A673 (cell line): ENCODE measurements at regions not wholly inside any gene's neighbourhood (a gene's known extent, or its start where the extent isn't known, plus 50 kb on each side); places are given as distances from the start of the nearest gene placed in this dataset.
A peak's percentile ranks its signal among the peaks of the same experiment; 100 is the strongest.

Source experiments
- BruUV-seq: library from RNA; stranded (reverse); fragments of 400-500 nt; replicated peaks from 2 replicates; lab custom pipeline; 2021; lab: Mats Ljungman, UMichigan
- CTCF ChIA-PET: fragments of 300-600 bp; sonication (Branson Sonifier 250); formaldehyde crosslinking; loops from one replicate; lab custom pipeline; 2022; ENCODE audit warnings: antibody characterized with exemption; lab: Charles Lee
- POLR2A ChIA-PET: fragments of 300-600 bp; sonication (Branson Sonifier 250); formaldehyde crosslinking; loops from one replicate; lab custom pipeline; 2022; ENCODE audit warnings: antibody characterized with exemption; ENCODE audit not compliant: low non-redundant PET; lab: Charles Lee
- DNase-seq: peaks from one replicate; pipeline ENCODE4 v3.0.0-alpha.2; 2015; ENCODE audit warnings: low spot score
- H3K27ac ChIP-seq: fragments of 200-600 bp; sonication (generic); 2 replicates; pipeline ENCODE4 v1.5.1; 2016; ENCODE audit warnings: mixed run types, low read depth, mild to moderate bottlenecking, mixed read lengths, antibody characterized with exemption, low read length; ENCODE audit not compliant: poor library complexity, severe bottlenecking
- H3K27me3 ChIP-seq: fragments of 200-600 bp; sonication (generic); replicated peaks from 2 replicates; pipeline ENCODE4 v1.6.1; 2017; ENCODE audit warnings: mixed run types, low read depth, mild to moderate bottlenecking, mixed read lengths, antibody characterized with exemption, low read length; ENCODE audit not compliant: insufficient read depth, poor library complexity
- H3K36me3 ChIP-seq: fragments of 200-600 bp; sonication (generic); 2 replicates; pipeline ENCODE4 v1.6.1; 2016; ENCODE audit warnings: mixed run types, mild to moderate bottlenecking, mixed read lengths, antibody characterized with exemption, low read length; ENCODE audit not compliant: insufficient read depth, poor library complexity, severe bottlenecking
- H3K4me1 ChIP-seq: fragments of 200-600 bp; sonication (generic); 2 replicates; pipeline ENCODE4 v1.6.1; 2017; ENCODE audit warnings: mixed run types, mild to moderate bottlenecking, mixed read lengths, antibody characterized with exemption, low read length; ENCODE audit not compliant: insufficient read depth, poor library complexity, severe bottlenecking
- H3K4me3 ChIP-seq: fragments of 200-600 bp; sonication (generic); 2 replicates; pipeline ENCODE4 v1.5.1; 2016; ENCODE audit warnings: low read depth, mixed run types, mild to moderate bottlenecking, mixed read lengths, low read length; ENCODE audit not compliant: poor library complexity, severe bottlenecking
- H3K9me3 ChIP-seq: fragments of 200-600 bp; sonication (generic); 2 replicates; pipeline ENCODE4 v1.6.1; 2016; ENCODE audit warnings: mixed run types, low read depth, mild to moderate bottlenecking, mixed read lengths, antibody characterized with exemption, low read length; ENCODE audit not compliant: poor library complexity, severe bottlenecking
- CTCF ChIP-seq: fragments of 300-800, 200-600 bp; sonication (generic); conservative IDR thresholded peaks from 2 replicates; pipeline ENCODE4 v1.5.1; 2017; ENCODE audit warnings: low read depth, mild to moderate bottlenecking, antibody characterized with exemption, low read length, moderate library complexity, mixed read lengths
- EZH2 ChIP-seq: fragments of 200-600 bp; sonication (generic); IDR thresholded peaks from 2 replicates; pipeline ENCODE4 v1.6.1; 2017; ENCODE audit warnings: borderline replicate concordance, low read depth, mild to moderate bottlenecking, mixed read lengths, antibody characterized with exemption, low read length; ENCODE audit not compliant: poor library complexity, severe bottlenecking
- intact Hi-C: fragments of 100-400 bp; cut with micrococcal nuclease; formaldehyde crosslinking; loops from one replicate; pipeline ENCODE4 v1.10.0; 2022; ENCODE audit not compliant: unreplicated experiment

GRCh38 chr4:110967936-110968335 lies 345.1 kb upstream of the PITX2 start:
- no peaks in the 10 kb centered on the region for H3K4me1 ChIP-seq
- ChIA-PET POLR2A (no interaction called here), CTCF (no interaction called here)
- no peaks in the 10 kb centered on the region for H3K27me3 ChIP-seq
- intact Hi-C loops: no loop called here
- no peak overlapping the region for H3K27ac ChIP-seq
- BruUV-seq: no TSS peak
- no peaks in the 10 kb centered on the region for H3K36me3 ChIP-seq
- no peaks in the 10 kb centered on the region for H3K9me3 ChIP-seq
- TF ChIP-seq EZH2: no peak
- no peak for TF ChIP-seq CTCF
- no peak overlapping the region for H3K4me3 ChIP-seq
- no peak for DNase-seq

- Histone ChIP-seq H3K27ac (no peak overlapping the region), H3K9me3 (no peaks in the 10 kb centered on the region), H3K4me3 (no peak overlapping the region), H3K4me1 (no peaks in the 10 kb centered on the region), H3K36me3 (no peaks in the 10 kb centered on the region), H3K27me3 (no peaks in the 10 kb centered on the region)
- BruUV-seq: no TSS peak
- ChIA-PET CTCF (interaction anchor here (0.7 kb wide), 1 partner anchor 218 kb away, joined by 3 read pairs; no protein-coding TSS in a partner anchor), POLR2A (no interaction called here)
- DNase-seq: peak; percentile 79
- intact Hi-C loops: loop anchor here (2.0 to 5.0 kb wide), 2 partner anchors 338 to 660 kb away; no protein-coding TSS in a partner anchor
- TF ChIP-seq EZH2 (no peak), CTCF (peak; percentile 78)
Observed at GRCh38 chr4:110970642-110971041, 347.8 kb upstream of the PITX2 start.

DNA sequence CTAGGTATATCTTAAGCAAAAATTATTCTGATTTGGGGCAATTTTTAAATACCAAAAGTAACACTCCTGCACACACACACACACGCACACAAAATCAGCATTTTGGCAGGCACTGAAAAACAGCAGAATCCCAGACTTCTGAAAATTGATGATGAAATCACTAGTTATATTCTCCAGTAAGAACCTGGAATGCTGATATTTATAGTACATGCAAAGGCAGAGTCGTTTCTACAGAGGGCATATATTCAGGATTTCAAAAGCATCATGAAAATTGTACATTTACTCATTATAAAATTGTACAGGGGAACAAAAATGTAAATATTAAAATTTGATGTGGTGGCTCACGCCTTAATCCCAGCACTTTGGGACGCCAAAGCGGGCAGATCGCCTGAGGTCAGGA lies 352.5 kb upstream of the PITX2 start:
- H3K27me3 ChIP-seq: no peaks in the 10 kb centered on the region
- intact Hi-C loops: no loop called here
- ChIA-PET POLR2A (no interaction called here), CTCF (no interaction called here)
- H3K4me3 ChIP-seq: no peak overlapping the region
- BruUV-seq: no TSS peak
- H3K9me3 ChIP-seq: no peaks in the 10 kb centered on the region
- DNase-seq: no peak
- no peaks in the 10 kb centered on the region for H3K4me1 ChIP-seq
- no peak overlapping the region for H3K27ac ChIP-seq
- no peak for TF ChIP-seq CTCF
- no peak for TF ChIP-seq EZH2
- no peaks in the 10 kb centered on the region for H3K36me3 ChIP-seq
